ENCODE measurements at regions not wholly inside any gene's neighbourhood (a gene's known extent, or its start where the extent isn't known, plus 50 kb on each side); places are given as distances from the start of the nearest gene placed in this dataset.
"Not testable (repeated sequence)": the region's sequence is repeated elsewhere in the genome, so short reads cannot be mapped to it uniquely, and the experiment has no call there.

- no peaks in the 10 kb centered on the region for H3K27me3 ChIP-seq (ENCODE audit: control insufficient read depth in 4 of 4, insufficient read depth in 4 of 4, low read length in 3 of 4)
- 95% methylated on average over 10 of the region's 10 CpGs for WGBS
- no peaks in the 10 kb centered on the region for H3K9me3 ChIP-seq (ENCODE audit: control insufficient read depth in 4 of 4, low read length in 3 of 4)
- H3K4me3 ChIP-seq (ENCODE audit: low read depth in 1 of 3, low read length in 3 of 3) = no peak overlapping the region
- TF ChIP-seq MAX (IDR thresholded peaks at IDR 0.05) (no peak), GABPA (IDR thresholded peaks at IDR 0.05 in 1 of 2, conservative IDR thresholded peaks at IDR 0.05 in 1 of 2) (no peak), FOXA1 (IDR thresholded peaks at IDR 0.05) (no peak), NR2F2 (IDR thresholded peaks at IDR 0.05) (no peak), JUND (IDR thresholded peaks at IDR 0.05) (no peak), FOXA2 (IDR thresholded peaks at IDR 0.05) (no peak), YY1 (IDR thresholded peaks at IDR 0.05) (no peak), EGR1 (IDR thresholded peaks at IDR 0.05; ENCODE audit: low read depth in 2 of 2) (no peak), TAF1 (conservative IDR thresholded peaks at IDR 0.05) (no peak), REST (IDR thresholded peaks at IDR 0.05) (no peak), HNF4G (IDR thresholded peaks at IDR 0.05) (no peak)
- DNase-seq (ENCODE audit: low spot score) = no peak
- H3K4me1 ChIP-seq (ENCODE audit: control insufficient read depth in 4 of 4, insufficient read depth in 4 of 4, low read length in 3 of 4) = no peaks in the 10 kb centered on the region
- H3K36me3 ChIP-seq (ENCODE audit: control insufficient read depth in 4 of 4, insufficient read depth in 3 of 4, low read depth in 1 of 4, low read length in 3 of 4) = no peaks in the 10 kb centered on the region
- H3K27ac ChIP-seq (ENCODE audit: low read depth in 1 of 2, low read length in 2 of 2) = no peak overlapping the region
- H3K9ac ChIP-seq (ENCODE audit: low read depth in 1 of 2, low read length in 2 of 2) = no peak overlapping the region
These were observed 90.6 kb upstream of the ODAD2 start for GRCh38 chr10:28089467-28089866.

- Histone ChIP-seq H3K9me3 (ENCODE audit: control insufficient read depth in 4 of 4, low read length in 3 of 4) (no peaks in the 10 kb centered on the region), H3K27me3 (ENCODE audit: control insufficient read depth in 4 of 4, insufficient read depth in 4 of 4, low read length in 3 of 4) (no peaks in the 10 kb centered on the region), H3K27ac (ENCODE audit: low read depth in 1 of 2, low read length in 2 of 2) (no peak overlapping the region), H3K9ac (ENCODE audit: low read depth in 1 of 2, low read length in 2 of 2) (no peak overlapping the region), H3K36me3 (ENCODE audit: control insufficient read depth in 4 of 4, insufficient read depth in 3 of 4, low read depth in 1 of 4, low read length in 3 of 4) (no peaks in the 10 kb centered on the region), H3K4me3 (ENCODE audit: low read depth in 1 of 3, low read length in 3 of 3) (no peak overlapping the region), H3K4me1 (ENCODE audit: control insufficient read depth in 4 of 4, insufficient read depth in 4 of 4, low read length in 3 of 4) (no peaks in the 10 kb centered on the region)
- no peak for TF ChIP-seq CTCF (IDR thresholded peaks at IDR 0.05; ENCODE audit: low read depth, low read length, missing input control)
- no peak for DNase-seq (ENCODE audit: low spot score)
- WGBS = 96% methylated on average over 2 of the region's 2 CpGs
These were observed 88.9 kb upstream of the ODAD2 start for GRCh38 chr10:28087661-28088351.

GRCh38 chr10:28085760-28086159, 86.9 kb upstream of the ODAD2 start:
- 99% methylated on average over 2 of the region's 2 CpGs for WGBS
- H3K4me1 ChIP-seq (ENCODE audit: control insufficient read depth in 4 of 4, insufficient read depth in 4 of 4, low read length in 3 of 4); H3K27ac ChIP-seq (ENCODE audit: low read depth in 1 of 2, low read length in 2 of 2); DNase-seq (ENCODE audit: low spot score); H3K9ac ChIP-seq (ENCODE audit: low read depth in 1 of 2, low read length in 2 of 2); H3K27me3 ChIP-seq (ENCODE audit: control insufficient read depth in 4 of 4, insufficient read depth in 4 of 4, low read length in 3 of 4); H3K4me3 ChIP-seq (ENCODE audit: low read depth in 1 of 3, low read length in 3 of 3); H3K36me3 ChIP-seq (ENCODE audit: control insufficient read depth in 4 of 4, insufficient read depth in 3 of 4, low read depth in 1 of 4, low read length in 3 of 4); H3K9me3 ChIP-seq (ENCODE audit: control insufficient read depth in 4 of 4, low read length in 3 of 4): not testable (repeated sequence)

Measured in liver (tissue), 8 donors.